ENCODE measurements at regions not wholly inside any gene's neighbourhood (a gene's known extent, or its start where the extent isn't known, plus 50 kb on each side); places are given as distances from the start of the nearest gene placed in this dataset.

DNA sequence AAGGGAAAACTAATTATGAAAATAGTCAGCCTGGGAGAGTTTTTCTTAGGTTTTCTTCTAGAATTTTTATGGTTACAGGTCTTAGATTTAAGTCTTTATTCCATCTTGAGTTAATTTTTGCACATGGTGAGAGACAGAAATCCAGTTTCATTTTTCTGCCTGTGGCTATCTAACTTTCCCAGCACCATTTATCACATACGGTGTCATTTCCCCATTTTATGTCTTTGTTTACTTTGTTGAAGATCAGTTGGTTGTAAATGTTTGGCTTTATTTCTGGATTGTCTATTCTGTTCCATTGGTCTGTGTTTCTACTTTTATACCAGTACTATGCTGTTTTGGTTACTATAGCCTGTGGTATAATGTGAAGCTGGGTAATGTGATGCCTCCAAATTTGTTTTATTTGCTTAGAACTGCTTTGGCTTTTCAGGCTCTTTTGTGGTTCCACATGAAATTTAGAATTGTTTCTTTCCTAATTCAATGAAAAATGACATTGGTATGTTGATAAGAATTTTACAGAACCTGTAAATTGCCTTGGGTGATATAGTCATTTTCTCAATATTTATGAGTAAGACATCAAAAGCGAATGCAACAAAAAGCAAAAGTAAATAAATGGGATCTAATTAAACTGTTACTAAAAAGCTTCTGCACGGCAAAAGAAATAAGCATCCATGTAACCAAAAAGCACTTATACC, 146.1 kb upstream of the NOL4 start:
- TF ChIP-seq FOS (IDR thresholded peaks at IDR 0.05; ENCODE audit: borderline replicate concordance, extremely low read depth, insufficient read length): no peak
- TF ChIP-seq, protein P1, sequence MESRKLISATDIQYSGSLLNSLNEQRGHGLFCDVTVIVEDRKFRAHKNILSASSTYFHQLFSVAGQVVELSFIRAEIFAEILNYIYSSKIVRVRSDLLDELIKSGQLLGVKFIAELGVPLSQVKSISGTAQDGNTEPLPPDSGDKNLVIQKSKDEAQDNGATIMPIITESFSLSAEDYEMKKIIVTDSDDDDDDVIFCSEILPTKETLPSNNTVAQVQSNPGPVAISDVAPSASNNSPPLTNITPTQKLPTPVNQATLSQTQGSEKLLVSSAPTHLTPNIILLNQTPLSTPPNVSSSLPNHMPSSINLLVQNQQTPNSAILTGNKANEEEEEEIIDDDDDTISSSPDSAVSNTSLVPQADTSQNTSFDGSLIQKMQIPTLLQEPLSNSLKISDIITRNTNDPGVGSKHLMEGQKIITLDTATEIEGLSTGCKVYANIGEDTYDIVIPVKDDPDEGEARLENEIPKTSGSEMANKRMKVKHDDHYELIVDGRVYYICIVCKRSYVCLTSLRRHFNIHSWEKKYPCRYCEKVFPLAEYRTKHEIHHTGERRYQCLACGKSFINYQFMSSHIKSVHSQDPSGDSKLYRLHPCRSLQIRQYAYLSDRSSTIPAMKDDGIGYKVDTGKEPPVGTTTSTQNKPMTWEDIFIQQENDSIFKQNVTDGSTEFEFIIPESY (IDR thresholded peaks at IDR 0.05): no peak
- TF ChIP-seq SIN3A (IDR thresholded peaks at IDR 0.05; ENCODE audit: low read depth, low read length): no peak
- no peak for TF ChIP-seq BRCA1 (IDR thresholded peaks at IDR 0.05; ENCODE audit: low read depth, low read length)
- TF ChIP-seq, protein P2, sequence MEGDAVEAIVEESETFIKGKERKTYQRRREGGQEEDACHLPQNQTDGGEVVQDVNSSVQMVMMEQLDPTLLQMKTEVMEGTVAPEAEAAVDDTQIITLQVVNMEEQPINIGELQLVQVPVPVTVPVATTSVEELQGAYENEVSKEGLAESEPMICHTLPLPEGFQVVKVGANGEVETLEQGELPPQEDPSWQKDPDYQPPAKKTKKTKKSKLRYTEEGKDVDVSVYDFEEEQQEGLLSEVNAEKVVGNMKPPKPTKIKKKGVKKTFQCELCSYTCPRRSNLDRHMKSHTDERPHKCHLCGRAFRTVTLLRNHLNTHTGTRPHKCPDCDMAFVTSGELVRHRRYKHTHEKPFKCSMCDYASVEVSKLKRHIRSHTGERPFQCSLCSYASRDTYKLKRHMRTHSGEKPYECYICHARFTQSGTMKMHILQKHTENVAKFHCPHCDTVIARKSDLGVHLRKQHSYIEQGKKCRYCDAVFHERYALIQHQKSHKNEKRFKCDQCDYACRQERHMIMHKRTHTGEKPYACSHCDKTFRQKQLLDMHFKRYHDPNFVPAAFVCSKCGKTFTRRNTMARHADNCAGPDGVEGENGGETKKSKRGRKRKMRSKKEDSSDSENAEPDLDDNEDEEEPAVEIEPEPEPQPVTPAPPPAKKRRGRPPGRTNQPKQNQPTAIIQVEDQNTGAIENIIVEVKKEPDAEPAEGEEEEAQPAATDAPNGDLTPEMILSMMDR (IDR thresholded peaks at IDR 0.05 in 2 of 3, conservative IDR thresholded peaks at IDR 0.05 in 1 of 3; ENCODE audit: control insufficient read depth in 2 of 3, extremely low read depth in 1 of 3, insufficient read depth in 1 of 3, low read depth in 3 of 3, low read length in 3 of 3): no peak
- TF ChIP-seq SPI1 (IDR thresholded peaks at IDR 0.05; ENCODE audit: borderline replicate concordance, insufficient read depth, low read depth, low read length): no peak; the same call in 1 of the 2 replicates
- TF ChIP-seq, protein P3, sequence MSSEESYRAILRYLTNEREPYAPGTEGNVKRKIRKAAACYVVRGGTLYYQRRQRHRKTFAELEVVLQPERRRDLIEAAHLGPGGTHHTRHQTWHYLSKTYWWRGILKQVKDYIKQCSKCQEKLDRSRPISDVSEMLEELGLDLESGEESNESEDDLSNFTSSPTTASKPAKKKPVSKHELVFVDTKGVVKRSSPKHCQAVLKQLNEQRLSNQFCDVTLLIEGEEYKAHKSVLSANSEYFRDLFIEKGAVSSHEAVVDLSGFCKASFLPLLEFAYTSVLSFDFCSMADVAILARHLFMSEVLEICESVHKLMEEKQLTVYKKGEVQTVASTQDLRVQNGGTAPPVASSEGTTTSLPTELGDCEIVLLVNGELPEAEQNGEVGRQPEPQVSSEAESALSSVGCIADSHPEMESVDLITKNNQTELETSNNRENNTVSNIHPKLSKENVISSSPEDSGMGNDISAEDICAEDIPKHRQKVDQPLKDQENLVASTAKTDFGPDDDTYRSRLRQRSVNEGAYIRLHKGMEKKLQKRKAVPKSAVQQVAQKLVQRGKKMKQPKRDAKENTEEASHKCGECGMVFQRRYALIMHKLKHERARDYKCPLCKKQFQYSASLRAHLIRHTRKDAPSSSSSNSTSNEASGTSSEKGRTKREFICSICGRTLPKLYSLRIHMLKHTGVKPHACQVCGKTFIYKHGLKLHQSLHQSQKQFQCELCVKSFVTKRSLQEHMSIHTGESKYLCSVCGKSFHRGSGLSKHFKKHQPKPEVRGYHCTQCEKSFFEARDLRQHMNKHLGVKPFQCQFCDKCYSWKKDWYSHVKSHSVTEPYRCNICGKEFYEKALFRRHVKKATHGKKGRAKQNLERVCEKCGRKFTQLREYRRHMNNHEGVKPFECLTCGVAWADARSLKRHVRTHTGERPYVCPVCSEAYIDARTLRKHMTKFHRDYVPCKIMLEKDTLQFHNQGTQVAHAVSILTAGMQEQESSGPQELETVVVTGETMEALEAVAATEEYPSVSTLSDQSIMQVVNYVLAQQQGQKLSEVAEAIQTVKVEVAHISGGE (CRISPR knock-in tag; IDR thresholded peaks at IDR 0.05): no peak

Data from GM12878 (cell line).